GM12878 (cell line): ENCODE measurements at regions not wholly inside any gene's neighbourhood (a gene's known extent, or its start where the extent isn't known, plus 50 kb on each side); places are given as distances from the start of the nearest gene placed in this dataset.

ENCODE experiments used
- ATAC-seq: fragments of 200-7000 bp; cut with Tn5 transposase; 3 replicates; pipeline ENCODE4 v1.9.1; 2020; ENCODE audit warnings: mild to moderate bottlenecking, moderate library complexity
- BruUV-seq: library from RNA; stranded (reverse); fragments of 400-500 nt; replicated peaks from 2 replicates; lab custom pipeline; 2021; lab: Mats Ljungman, UMichigan
- CTCF ChIA-PET: fragments of 300-600 bp; sonication (Branson Sonifier 250); formaldehyde crosslinking; extraction: SDS; loops from one replicate; lab custom pipeline; 2021; ENCODE audit warnings: inconsistent platforms; lab: Yijun Ruan, JAX
- POLR2A ChIA-PET: fragments of 350-600 bp; formaldehyde crosslinking; extraction: SDS; loops from one replicate; lab custom pipeline; 2021; ENCODE audit warnings: inconsistent platforms; lab: Charles Lee
- RAD21 ChIA-PET: fragments of 300-600 bp; sonication (Branson Sonifier 250); formaldehyde crosslinking; loops from one replicate; lab custom pipeline; 2023; ENCODE audit warnings: antibody characterized with exemption; ENCODE audit not compliant: unreplicated experiment; lab: Charles Lee
- SMC1A ChIA-PET: fragments of 300-600 bp; sonication (Branson Sonifier 250); formaldehyde crosslinking; loops from one replicate; lab custom pipeline; 2023; ENCODE audit not compliant: unreplicated experiment, uncharacterized antibody; lab: Charles Lee
- DNase-seq: peaks from one replicate; pipeline ENCODE4 v3.0.0-alpha.2; 2011; ENCODE audit warnings: low read depth, low spot score
- FAIRE-seq: peaks from 3 replicates; lab custom pipeline; 2011; peaks lifted over from hg19 to GRCh38; lab: Jason Lieb, UNC
- H2AFZ ChIP-seq: 2 replicates; pipeline ENCODE4 v1.6.0; 2011; ENCODE audit warnings: low read depth, low read length, control low read depth; ENCODE audit not compliant: control insufficient read depth
- H3K27ac ChIP-seq: 2 replicates; pipeline ENCODE4 v1.5.1; 2011; ENCODE audit warnings: control low read depth; ENCODE audit not compliant: control insufficient read depth, insufficient read depth
- H3K27me3 ChIP-seq, 2 experiments: replicated peaks in 1 of 2; 2 replicates each; pipeline versions ENCODE4 v1.6.0 to v1.6.1; 2011; ENCODE audit warnings: low read length in 1 of 2; ENCODE audit not compliant: control insufficient read depth in 2 of 2, insufficient read depth in 2 of 2
- H3K36me3 ChIP-seq, 2 experiments: 2 replicates each; pipeline ENCODE4 v1.5.1; 2011; ENCODE audit warnings: low read length in 1 of 2; ENCODE audit not compliant: control insufficient read depth in 2 of 2, insufficient read depth in 2 of 2
- H3K4me1 ChIP-seq: 2 replicates; pipeline ENCODE4 v1.6.1; 2011; ENCODE audit warnings: mild to moderate bottlenecking, low read length, moderate library complexity, mixed read lengths; ENCODE audit not compliant: control insufficient read depth, insufficient read depth
- H3K4me2 ChIP-seq: 2 replicates; pipeline ENCODE4 v1.6.0; 2011; ENCODE audit warnings: control low read depth; ENCODE audit not compliant: control insufficient read depth, insufficient read depth
- H3K4me3 ChIP-seq: fragments of 200-600 bp; sonication (generic); 2 replicates; pipeline ENCODE4 v1.5.1; 2016
- H3K79me2 ChIP-seq: 2 replicates; pipeline ENCODE4 v1.6.0; 2011; ENCODE audit warnings: low read length; ENCODE audit not compliant: control insufficient read depth, insufficient read depth
- H3K9ac ChIP-seq: 2 replicates; pipeline ENCODE4 v1.8.0; 2011; ENCODE audit warnings: low read length, control low read depth, mixed read lengths; ENCODE audit not compliant: control insufficient read depth, insufficient read depth
- H3K9me3 ChIP-seq: replicated peaks from 3 replicates; pipeline ENCODE4 v1.5.1; 2011; ENCODE audit warnings: mild to moderate bottlenecking, low read length; ENCODE audit not compliant: control insufficient read depth, insufficient read depth
- H4K20me1 ChIP-seq: 2 replicates; pipeline ENCODE4 v1.6.0; 2011; ENCODE audit not compliant: control insufficient read depth, insufficient read depth
- BHLHE40 ChIP-seq, 2 experiments: fragments of 450-650 bp in 1 of 2; IDR thresholded peaks; 2 replicates each; pipeline ENCODE4 v1.6.1; 2011 to 2017; ENCODE audit warnings: low read depth in 2 of 2, borderline replicate concordance in 1 of 2, improper control_type of control experiment in 1 of 2, low read length in 1 of 2, mild to moderate bottlenecking in 1 of 2
- CBX5 ChIP-seq: sonication (generic); IDR thresholded peaks from 2 replicates; pipeline ENCODE4 v1.6.1; 2016; ENCODE audit warnings: low read depth, moderate library complexity, mild to moderate bottlenecking, inconsistent platforms
- GATAD2B ChIP-seq: fragments of 450-650 bp; conservative IDR thresholded peaks from 2 replicates; pipeline ENCODE4 v1.6.1; 2017; ENCODE audit warnings: low read depth, mild to moderate bottlenecking, moderate library complexity
- LARP7 ChIP-seq: fragments of 450-650 bp; IDR thresholded peaks from 2 replicates; pipeline ENCODE4 v1.6.1; 2017; ENCODE audit warnings: mild to moderate bottlenecking
- RAD21 ChIP-seq: IDR thresholded peaks from 2 replicates; pipeline ENCODE4 v1.6.1; 2011; ENCODE audit warnings: mild to moderate bottlenecking, low read depth, low read length, moderate library complexity; ENCODE audit not compliant: insufficient read depth
- SMAD1 ChIP-seq: fragments of 450-650 bp; IDR thresholded peaks from 2 replicates; pipeline ENCODE4 v1.6.1; 2018; ENCODE audit warnings: mild to moderate bottlenecking, low read depth; ENCODE audit not compliant: partially characterized antibody
- in situ Hi-C: fragments of 300-500 bp; cut with MboI; formaldehyde crosslinking; loops from 9 replicates; pipeline ENCODE4 v1.14.3; 2018; ENCODE audit warnings: mixed read lengths
- intact Hi-C: fragments of 100-400 bp; cut with micrococcal nuclease; formaldehyde crosslinking; loops from one replicate; pipeline ENCODE4 v1.14.2; 2022; ENCODE audit not compliant: unreplicated experiment
- TF ChIP-seq, protein P1 (sequence below): fragments of 450-650 bp; IDR thresholded peaks from 2 replicates; pipeline ENCODE4 v1.6.1; 2017; ENCODE audit warnings: mild to moderate bottlenecking, moderate library complexity

DNA sequence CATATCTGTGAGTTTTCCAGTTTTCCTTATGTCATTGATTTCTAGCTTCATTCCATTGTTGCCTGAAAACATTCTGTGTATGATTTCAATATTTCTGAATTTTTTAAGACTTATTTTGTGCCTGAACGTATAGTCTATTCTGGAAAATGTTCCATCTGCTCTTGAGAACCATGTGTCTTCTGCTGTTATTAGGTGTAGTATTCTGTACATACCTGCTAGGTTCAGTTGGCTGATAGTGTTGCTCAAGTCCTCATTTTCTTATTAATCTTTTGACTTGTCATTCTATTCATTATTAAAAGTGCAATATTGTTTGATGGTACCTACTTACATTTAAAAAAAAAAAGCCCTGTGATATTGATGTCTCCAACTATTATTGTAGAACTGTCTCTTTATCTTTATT is 869.8 kb upstream of the MAN1A1 start (continued):
- TF ChIP-seq, protein P1, sequence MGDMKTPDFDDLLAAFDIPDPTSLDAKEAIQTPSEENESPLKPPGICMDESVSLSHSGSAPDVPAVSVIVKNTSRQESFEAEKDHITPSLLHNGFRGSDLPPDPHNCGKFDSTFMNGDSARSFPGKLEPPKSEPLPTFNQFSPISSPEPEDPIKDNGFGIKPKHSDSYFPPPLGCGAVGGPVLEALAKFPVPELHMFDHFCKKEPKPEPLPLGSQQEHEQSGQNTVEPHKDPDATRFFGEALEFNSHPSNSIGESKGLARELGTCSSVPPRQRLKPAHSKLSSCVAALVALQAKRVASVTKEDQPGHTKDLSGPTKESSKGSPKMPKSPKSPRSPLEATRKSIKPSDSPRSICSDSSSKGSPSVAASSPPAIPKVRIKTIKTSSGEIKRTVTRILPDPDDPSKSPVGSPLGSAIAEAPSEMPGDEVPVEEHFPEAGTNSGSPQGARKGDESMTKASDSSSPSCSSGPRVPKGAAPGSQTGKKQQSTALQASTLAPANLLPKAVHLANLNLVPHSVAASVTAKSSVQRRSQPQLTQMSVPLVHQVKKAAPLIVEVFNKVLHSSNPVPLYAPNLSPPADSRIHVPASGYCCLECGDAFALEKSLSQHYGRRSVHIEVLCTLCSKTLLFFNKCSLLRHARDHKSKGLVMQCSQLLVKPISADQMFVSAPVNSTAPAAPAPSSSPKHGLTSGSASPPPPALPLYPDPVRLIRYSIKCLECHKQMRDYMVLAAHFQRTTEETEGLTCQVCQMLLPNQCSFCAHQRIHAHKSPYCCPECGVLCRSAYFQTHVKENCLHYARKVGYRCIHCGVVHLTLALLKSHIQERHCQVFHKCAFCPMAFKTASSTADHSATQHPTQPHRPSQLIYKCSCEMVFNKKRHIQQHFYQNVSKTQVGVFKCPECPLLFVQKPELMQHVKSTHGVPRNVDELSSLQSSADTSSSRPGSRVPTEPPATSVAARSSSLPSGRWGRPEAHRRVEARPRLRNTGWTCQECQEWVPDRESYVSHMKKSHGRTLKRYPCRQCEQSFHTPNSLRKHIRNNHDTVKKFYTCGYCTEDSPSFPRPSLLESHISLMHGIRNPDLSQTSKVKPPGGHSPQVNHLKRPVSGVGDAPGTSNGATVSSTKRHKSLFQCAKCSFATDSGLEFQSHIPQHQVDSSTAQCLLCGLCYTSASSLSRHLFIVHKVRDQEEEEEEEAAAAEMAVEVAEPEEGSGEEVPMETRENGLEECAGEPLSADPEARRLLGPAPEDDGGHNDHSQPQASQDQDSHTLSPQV = no peak
- no peak for TF ChIP-seq BHLHE40 (IDR thresholded peaks at IDR 0.05; ENCODE audit: borderline replicate concordance in 1 of 2, low read depth in 2 of 2, low read length in 1 of 2)

DNA sequence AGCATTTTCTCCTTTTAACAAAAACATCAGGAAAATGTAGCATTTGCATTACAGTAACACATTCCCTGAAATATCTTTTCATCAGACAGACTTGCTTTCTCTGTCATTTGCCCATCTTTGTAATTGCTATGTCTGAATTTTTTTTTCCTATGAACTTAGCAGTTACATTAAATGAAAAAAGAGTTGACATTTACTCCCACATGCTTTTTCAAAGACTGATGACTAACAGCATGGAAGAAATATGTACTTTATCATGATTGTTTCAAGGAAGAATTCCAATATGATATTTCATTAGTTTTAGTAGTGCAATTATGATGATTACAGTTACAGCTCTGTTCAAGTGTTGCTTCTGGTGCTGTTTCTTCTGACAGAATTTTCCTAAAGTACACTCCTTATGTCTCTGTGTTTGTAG is 864.5 kb upstream of the MAN1A1 start:
- Histone ChIP-seq H3K4me3 (no peak overlapping the region), H3K79me2 (no peaks in the 10 kb centered on the region), H3K9me3 (no peaks in the 10 kb centered on the region), H3K9ac (no peak overlapping the region), H2AFZ (no peak overlapping the region), H3K27ac (no peak overlapping the region), H3K36me3 (no peaks in the 10 kb centered on the region), H3K4me1 (no peaks in the 10 kb centered on the region), H3K4me2 (no peak overlapping the region), H3K27me3 (no peaks in the 10 kb centered on the region), H4K20me1 (no peaks in the 10 kb centered on the region)
- intact Hi-C loops = no loop called here
- FAIRE-seq (no peak), DNase-seq (no peak), ATAC-seq (no peak)
- in situ Hi-C loops = no loop called here
- BruUV-seq = no TSS peak
- RAD21 ChIA-PET = no interaction called here
- TF ChIP-seq SMAD1 (no peak), LARP7 (no peak), CBX5 (no peak), GATAD2B (no peak), RAD21 (no peak)
- CTCF ChIA-PET = no interaction called here
- SMC1A ChIA-PET = no interaction called here
- POLR2A ChIA-PET = no interaction called here
